NCI-H1436 treated with DMSO at 0.1 percent for 48 hours (cell line): ENCODE measurements at regions not wholly inside any gene's neighbourhood (a gene's known extent, or its start where the extent isn't known, plus 50 kb on each side); places are given as distances from the start of the nearest gene placed in this dataset.

Experiments
- DNase-seq: peaks from one replicate; lab custom pipeline; 2025; lab: John Stamatoyannopoulos, UW

- DNase-seq = no peak
These were observed 58.3 kb upstream of the NEUROD6 start for GRCh38 chr7:31398815-31399214.

GRCh38 chr7:31407178-31407676 is 66.7 kb upstream of the NEUROD6 start:
- no peak for DNase-seq

- DNase-seq = no peak
These were observed 67.7 kb upstream of the NEUROD6 start for GRCh38 chr7:31408140-31408729.

GRCh38 chr7:31410265-31410664 is 69.7 kb upstream of the NEUROD6 start:
- DNase-seq = no peak

- DNase-seq = no peak
These were observed 70.9 kb upstream of the NEUROD6 start for GRCh38 chr7:31411416-31411815.

GRCh38 chr7:31413766-31414165 is 73.2 kb upstream of the NEUROD6 start:
- DNase-seq = no peak

GRCh38 chr7:31416381-31416870 is 75.9 kb upstream of the NEUROD6 start:
- no peak for DNase-seq

GRCh38 chr7:31418928-31419327 is 78.4 kb upstream of the NEUROD6 start:
- DNase-seq = no peak

GRCh38 chr7:31419505-31420055 is 79.1 kb upstream of the NEUROD6 start:
- no peak for DNase-seq

GRCh38 chr7:31420948-31421347 is 80.4 kb upstream of the NEUROD6 start:
- DNase-seq = no peak

- DNase-seq = no peak
These were observed 81.1 kb upstream of the NEUROD6 start for GRCh38 chr7:31421607-31422006.

GRCh38 chr7:31423994-31424393 is 83.5 kb upstream of the NEUROD6 start:
- DNase-seq = no peak

- DNase-seq = no peak
These were observed 81.7 kb upstream of the ITPRID1 start for GRCh38 chr7:31432176-31432575.

GRCh38 chr7:31432836-31433340 is 81.0 kb upstream of the ITPRID1 start:
- no peak for DNase-seq

GRCh38 chr7:31437250-31437865 is 76.5 kb upstream of the ITPRID1 start:
- no peak for DNase-seq

- no peak for DNase-seq
These were observed 74.7 kb upstream of the ITPRID1 start for GRCh38 chr7:31439165-31439564.

GRCh38 chr7:31440511-31440910 is 73.4 kb upstream of the ITPRID1 start:
- DNase-seq = no peak

- no peak for DNase-seq
These were observed 71.3 kb upstream of the ITPRID1 start for GRCh38 chr7:31442626-31443025.

- peak; percentile 54 for DNase-seq
These were observed 70.4 kb upstream of the ITPRID1 start for GRCh38 chr7:31443457-31443856.

- no peak for DNase-seq
These were observed 69.7 kb upstream of the ITPRID1 start for GRCh38 chr7:31444196-31444595.

GRCh38 chr7:31445686-31446355 is 68.1 kb upstream of the ITPRID1 start:
- no peak for DNase-seq

- DNase-seq = no peak
These were observed 65.2 kb upstream of the ITPRID1 start for GRCh38 chr7:31448649-31449048.

- DNase-seq = no peak
These were observed 58.0 kb upstream of the ITPRID1 start for GRCh38 chr7:31455844-31456243.
